A549 (cell line): ENCODE measurements at regions not wholly inside any gene's neighbourhood (a gene's known extent, or its start where the extent isn't known, plus 50 kb on each side); places are given as distances from the start of the nearest gene placed in this dataset.

ENCODE experiments used
- ATAC-seq, 2 experiments: fragments of 200-7000 bp in 1 of 2; fragments of >200 bp in 1 of 2; cut with Nextera tagmentation in 1 of 2; cut with Tn5 transposase in 1 of 2; 3 replicates each; pipeline versions ENCODE4 v1.8.0 to v1.9.1; 2018 to 2020; ENCODE audit warnings: mild to moderate bottlenecking in 1 of 2, moderate library complexity in 1 of 2
- CTCF ChIA-PET: fragments of 300-600 bp; sonication (Branson Sonifier 250); formaldehyde crosslinking; extraction: SDS; loops from one replicate; lab custom pipeline; 2021; ENCODE audit warnings: antibody characterized with exemption, inconsistent platforms; lab: Yijun Ruan, JAX
- POLR2A ChIA-PET: fragments of 350-600 bp; formaldehyde crosslinking; extraction: SDS; loops from one replicate; lab custom pipeline; 2021; ENCODE audit warnings: antibody characterized with exemption, inconsistent platforms; lab: Yijun Ruan, JAX
- DNase-seq, 2 experiments: peaks; one replicate each; pipeline versions ENCODE4 v3.0.0 to v3.0.0-alpha.2; 2011 to 2016; ENCODE audit warnings: low read depth in 1 of 2, low spot score in 1 of 2
- FAIRE-seq: peaks from 2 replicates; lab custom pipeline; 2011; peaks lifted over from hg19 to GRCh38; lab: Jason Lieb, UNC
- H3K27ac ChIP-seq, 2 experiments: fragments of >200 bp; sonication (Bioruptor Twin); formaldehyde crosslinking; 3 replicates each; pipeline ENCODE4 v1.5.1; 2016 to 2017
- H3K4me1 ChIP-seq: fragments of >200 bp; sonication (Bioruptor Twin); formaldehyde crosslinking; 3 replicates; pipeline ENCODE4 v1.6.1; 2016
- H3K4me2 ChIP-seq: fragments of >200 bp; sonication (Bioruptor Twin); formaldehyde crosslinking; 3 replicates; pipeline ENCODE4 v1.6.1; 2016
- H3K4me3 ChIP-seq: fragments of >200 bp; sonication (Bioruptor Twin); formaldehyde crosslinking; 3 replicates; pipeline ENCODE4 v1.5.1; 2016
- H3K9me3 ChIP-seq: fragments of >200 bp; sonication (Bioruptor Twin); formaldehyde crosslinking; 3 replicates; pipeline ENCODE4 v1.6.1; 2016
- ATOH8 ChIP-seq: fragments of 250-450 bp; sonication (Bioruptor Pico); IDR thresholded peaks from 2 replicates; pipeline ENCODE4 v1.5.0; 2020; ENCODE audit warnings: low read depth, mild to moderate bottlenecking, moderate library complexity
- CBX8 ChIP-seq: fragments of 200-600 bp; sonication (generic); IDR thresholded peaks from 2 replicates; pipeline ENCODE4 v1.6.1; 2016
- EHF ChIP-seq: fragments of 250-450 bp; sonication (Bioruptor Pico); IDR thresholded peaks from 2 replicates; pipeline ENCODE4 v1.5.0; 2020; ENCODE audit warnings: mild to moderate bottlenecking
- ELK1 ChIP-seq: fragments of 150-350 bp; IDR thresholded peaks from 2 replicates; pipeline ENCODE4 v1.6.1; 2014; ENCODE audit warnings: low read depth, mild to moderate bottlenecking, low read length
- EP300 ChIP-seq, 2 experiments: fragments of >200 bp; sonication (Bioruptor Twin); formaldehyde crosslinking; IDR thresholded peaks; 2 replicates in 1 of 2; 3 replicates in 1 of 2; pipeline ENCODE4 v1.6.1; 2016 to 2017
- ESRRA ChIP-seq: fragments of 150-350 bp; IDR thresholded peaks from 2 replicates; pipeline ENCODE4 v1.6.1; 2014; ENCODE audit warnings: mild to moderate bottlenecking, low read length, borderline replicate concordance
- FOSL2 ChIP-seq, 2 experiments: fragments of 450-650 bp in 1 of 2; fragments of >200 bp in 1 of 2; sonication (Bioruptor Twin) in 1 of 2; formaldehyde crosslinking; IDR thresholded peaks; 2 replicates each; pipeline versions ENCODE4 v1.5.0 to v1.6.1; 2016 to 2020; ENCODE audit warnings: mild to moderate bottlenecking in 1 of 2, moderate library complexity in 1 of 2
- HDAC2 ChIP-seq: fragments of 200-600 bp; sonication (generic); IDR thresholded peaks from 2 replicates; pipeline ENCODE4 v1.6.1; 2016
- HEYL ChIP-seq: fragments of 250-450 bp; sonication (Bioruptor Pico); IDR thresholded peaks from 2 replicates; pipeline ENCODE4 v1.8.0; 2021; ENCODE audit warnings: mild to moderate bottlenecking, moderate library complexity
- JUNB ChIP-seq: fragments of >200 bp; sonication (Bioruptor Twin); formaldehyde crosslinking; IDR thresholded peaks from 2 replicates; pipeline ENCODE4 v1.6.1; 2016
- MAFK ChIP-seq: fragments of 450-650 bp; IDR thresholded peaks from 2 replicates; pipeline ENCODE4 v1.6.1; 2014; ENCODE audit not compliant: partially characterized antibody
- POLR2A ChIP-seq: IDR thresholded peaks from 2 replicates; pipeline ENCODE4 v1.6.1; 2012; ENCODE audit warnings: mild to moderate bottlenecking, low read length
- RAD21 ChIP-seq, 2 experiments: fragments of >200 bp in 1 of 2; sonication (Bioruptor Twin) in 1 of 2; formaldehyde crosslinking in 1 of 2; IDR thresholded peaks in 1 of 2; conservative IDR thresholded peaks in 1 of 2; 2 replicates in 1 of 2; 3 replicates in 1 of 2; pipeline ENCODE4 v1.6.1; 2012 to 2018; ENCODE audit warnings: inconsistent platforms in 1 of 2
- RFX5 ChIP-seq: fragments of 450-650 bp; IDR thresholded peaks from 2 replicates; pipeline ENCODE4 v1.7.1; 2014; ENCODE audit warnings: antibody characterized with exemption, mild to moderate bottlenecking, moderate library complexity
- USF2 ChIP-seq: fragments of 450-650 bp; IDR thresholded peaks from 2 replicates; pipeline ENCODE4 v1.6.1; 2014; ENCODE audit warnings: antibody characterized with exemption
- ZFP36 ChIP-seq: fragments of 450-650 bp; IDR thresholded peaks from 2 replicates; pipeline ENCODE4 v1.6.1; 2014; ENCODE audit warnings: borderline replicate concordance; ENCODE audit not compliant: partially characterized antibody
- ZNF302 ChIP-seq: fragments of 250-450 bp; sonication (Bioruptor Pico); IDR thresholded peaks from 2 replicates; pipeline ENCODE4 v1.9.0; 2021; ENCODE audit warnings: inconsistent platforms, mild to moderate bottlenecking, moderate library complexity
- WGBS: methylation state at CpG from one replicate; pipeline ENCODE4 v1.1.6; 2017; ENCODE audit errors: missing lambda C conversion rate; 5-methylcytosine and 5-hydroxymethylcytosine counted together

GRCh38 chr22:48607901-48608662 is 1219.6 kb downstream of the BRD1 start (continued):
- no peak for TF ChIP-seq RFX5

- no peak overlapping the region for H3K4me2 ChIP-seq
- 78% methylated on average over 10 of the region's 16 CpGs for WGBS
- FAIRE-seq (no peak), ATAC-seq (no peak), DNase-seq (no peak)
- POLR2A ChIA-PET, result no interaction called here
- no peaks in the 10 kb centered on the region for H3K9me3 ChIP-seq
- CTCF ChIA-PET, result no interaction called here
- no peak for TF ChIP-seq EP300 (IDR thresholded peaks at IDR 0.05)
- no peak for TF ChIP-seq HEYL (CRISPR knock-in tag)
- no peak for TF ChIP-seq ZFP36
- TF ChIP-seq ATOH8 (CRISPR knock-in tag), result no peak
- TF ChIP-seq HDAC2, result no peak
- no peak for TF ChIP-seq USF2
- no peak for TF ChIP-seq POLR2A
- TF ChIP-seq ELK1, result no peak
- no peak overlapping the region for H3K27ac ChIP-seq
- H3K4me3 ChIP-seq, result no peak overlapping the region
- peaks cover 9% of the 10 kb centered on the region; the same call in 1 of the 3 replicates for H3K4me1 ChIP-seq
Observed at GRCh38 chr22:48606684-48607307, 1220.9 kb downstream of the BRD1 start.

GRCh38 chr22:48605856-48606481 is 1221.7 kb downstream of the BRD1 start:
- DNase-seq, result peak; percentile 13 to 38
- TF ChIP-seq JUNB (no peak), MAFK (peak; percentile 63), FOSL2 (IDR thresholded peaks at IDR 0.05) (0 out of 2 replicates have a peak, but pooled peaks have one; percentile 7), FOSL2 (CRISPR knock-in tag; IDR thresholded peaks at IDR 0.05) (no peak)
- TF ChIP-seq, all 56 proteins: peak for 2
- no peak overlapping the region for H3K4me2 ChIP-seq
- FAIRE-seq, result no peak
- 61% methylated on average over 11 of the region's 13 CpGs for WGBS
- ChIA-PET CTCF (no interaction called here), POLR2A (no interaction called here)
- ATAC-seq, result peak; percentile 42 to 59; a peak in 3 of 6 replicates
- H3K4me1 ChIP-seq, result peaks cover 9% of the 10 kb centered on the region; the same call in 1 of the 3 replicates
- H3K27ac ChIP-seq, result peak overlapping the region in 1 of 2 experiments; percentile 63; a peak in 2 of 6 replicates
- H3K4me3 ChIP-seq, result no peak overlapping the region
- no peaks in the 10 kb centered on the region for H3K9me3 ChIP-seq

- Histone ChIP-seq H3K4me2 (no peak overlapping the region), H3K4me3 (no peak overlapping the region), H3K9me3 (no peaks in the 10 kb centered on the region), H3K27ac (no peak overlapping the region), H3K4me1 (peaks cover 9% of the 10 kb centered on the region; the same call in 1 of the 3 replicates)
- TF ChIP-seq RAD21 (conservative IDR thresholded peaks at IDR 0.05 in 1 of 2, IDR thresholded peaks at IDR 0.05 in 1 of 2) (no peak), FOSL2 (IDR thresholded peaks at IDR 0.05) (no peak), FOSL2 (CRISPR knock-in tag; IDR thresholded peaks at IDR 0.05) (no peak), EHF (no peak), ZNF302 (no peak), CBX8 (no peak), ESRRA (no peak)
- FAIRE-seq (no peak), ATAC-seq (no peak), DNase-seq (no peak)
- ChIA-PET POLR2A (no interaction called here), CTCF (no interaction called here)
- 78% methylated on average over 2 of the region's 2 CpGs for WGBS
Observed at GRCh38 chr22:48605125-48605524, 1222.5 kb downstream of the BRD1 start.
